ENCODE measurements at regions not wholly inside any gene's neighbourhood (a gene's known extent, or its start where the extent isn't known, plus 50 kb on each side); places are given as distances from the start of the nearest gene placed in this dataset.

GRCh38 chr7:42858570-42858969 lies 53.3 kb downstream of the C7orf25 start:
- peak; percentile 64 for DNase-seq

GRCh38 chr7:42856605-42856987 lies 55.3 kb downstream of the C7orf25 start:
- no peak for DNase-seq

- DNase-seq: no peak
Observed at GRCh38 chr7:42854571-42855118, 57.2 kb downstream of the C7orf25 start.

GRCh38 chr7:42852531-42852930 lies 59.3 kb downstream of the C7orf25 start:
- no peak for DNase-seq

GRCh38 chr7:42843205-42843800 lies 68.6 kb downstream of the C7orf25 start:
- peak; percentile 41 for DNase-seq

GRCh38 chr7:42834676-42835075 lies 77.2 kb downstream of the C7orf25 start:
- DNase-seq: no peak

GRCh38 chr7:42833411-42833810 lies 78.5 kb downstream of the C7orf25 start:
- no peak for DNase-seq

- no peak for DNase-seq
Observed at GRCh38 chr7:42832667-42833066, 79.2 kb downstream of the C7orf25 start.

- peak; percentile 34 for DNase-seq
Observed at GRCh38 chr7:42831718-42832522, 80.0 kb downstream of the C7orf25 start.

GRCh38 chr7:42831006-42831717 lies 80.7 kb downstream of the C7orf25 start:
- DNase-seq: no peak

GRCh38 chr7:42812779-42813178 lies 99.1 kb downstream of the C7orf25 start:
- no peak for DNase-seq

- DNase-seq: peak; percentile 4
Observed at GRCh38 chr7:42805601-42806000, 106.3 kb downstream of the C7orf25 start.

- no peak for DNase-seq
Observed at GRCh38 chr7:42794673-42795072, 117.2 kb downstream of the C7orf25 start.

- no peak for DNase-seq
Observed at GRCh38 chr7:42792841-42793240, 119.0 kb downstream of the C7orf25 start.

- peak; percentile 30 for DNase-seq
Observed at GRCh38 chr7:42790196-42790595, 121.7 kb downstream of the C7orf25 start.

GRCh38 chr7:42774436-42774835 lies 137.4 kb downstream of the C7orf25 start:
- DNase-seq: no peak

GRCh38 chr7:42770114-42770513 lies 141.8 kb downstream of the C7orf25 start:
- peak; percentile 11 for DNase-seq

GRCh38 chr7:42768045-42768444 lies 143.8 kb downstream of the C7orf25 start:
- no peak for DNase-seq

- DNase-seq: no peak
Observed at GRCh38 chr7:42766782-42767423, 145.0 kb downstream of the C7orf25 start.

GRCh38 chr7:42765931-42766330 lies 145.9 kb downstream of the C7orf25 start:
- no peak for DNase-seq

- no peak for DNase-seq
Observed at GRCh38 chr7:42763137-42763551, 148.7 kb downstream of the C7orf25 start.

- no peak for DNase-seq
Observed at GRCh38 chr7:42761486-42761885, 150.4 kb downstream of the C7orf25 start.

- no peak for DNase-seq
Observed at GRCh38 chr7:42758124-42758523, 153.7 kb downstream of the C7orf25 start.

Data from EL (cell line).